Ovary (tissue), 3 donors: ENCODE measurements at regions not wholly inside any gene's neighbourhood (a gene's known extent, or its start where the extent isn't known, plus 50 kb on each side); places are given as distances from the start of the nearest gene placed in this dataset.

ENCODE experiments used
- POLR2A ChIP-seq: fragments of 450-650 bp; IDR thresholded peaks from one replicate; pipeline ENCODE4 v1.6.1; 2017; ENCODE audit warnings: antibody characterized with exemption, mild to moderate bottlenecking, moderate library complexity
- TF ChIP-seq, protein P1 (sequence below), 3 donors: fragments of 450-650 bp in 2 of 3; fragments of 200-600 bp in 1 of 3; IDR thresholded peaks; one replicate each; pipeline versions ENCODE4 v1.5.1 to v1.8.0; 2016 to 2022; ENCODE audit warnings: antibody characterized with exemption in 3 of 3, mild to moderate bottlenecking in 1 of 3
- donor health status: DM: no; HTN: no; CAD: no.

DNA sequence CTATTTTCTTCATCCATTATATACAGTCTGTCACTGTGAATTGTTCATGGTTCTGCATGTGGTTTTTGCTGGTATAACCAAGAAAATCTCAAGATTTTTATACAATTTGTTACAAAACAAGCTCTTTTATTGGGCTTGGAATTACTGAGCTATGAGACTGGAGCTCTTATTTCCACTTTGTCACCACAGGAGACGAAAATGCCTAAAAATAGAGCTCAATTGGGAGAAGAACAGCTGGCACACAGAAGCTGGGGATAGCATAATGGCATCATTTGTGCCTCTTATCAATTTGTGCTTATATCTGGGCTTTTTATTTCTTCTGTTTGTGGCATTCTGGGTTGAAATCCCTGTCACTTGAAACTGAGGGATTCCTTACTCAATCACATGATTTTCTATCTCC is 219.1 kb downstream of the CALCRL start:
- TF ChIP-seq POLR2A: no peak
- TF ChIP-seq, protein P1, sequence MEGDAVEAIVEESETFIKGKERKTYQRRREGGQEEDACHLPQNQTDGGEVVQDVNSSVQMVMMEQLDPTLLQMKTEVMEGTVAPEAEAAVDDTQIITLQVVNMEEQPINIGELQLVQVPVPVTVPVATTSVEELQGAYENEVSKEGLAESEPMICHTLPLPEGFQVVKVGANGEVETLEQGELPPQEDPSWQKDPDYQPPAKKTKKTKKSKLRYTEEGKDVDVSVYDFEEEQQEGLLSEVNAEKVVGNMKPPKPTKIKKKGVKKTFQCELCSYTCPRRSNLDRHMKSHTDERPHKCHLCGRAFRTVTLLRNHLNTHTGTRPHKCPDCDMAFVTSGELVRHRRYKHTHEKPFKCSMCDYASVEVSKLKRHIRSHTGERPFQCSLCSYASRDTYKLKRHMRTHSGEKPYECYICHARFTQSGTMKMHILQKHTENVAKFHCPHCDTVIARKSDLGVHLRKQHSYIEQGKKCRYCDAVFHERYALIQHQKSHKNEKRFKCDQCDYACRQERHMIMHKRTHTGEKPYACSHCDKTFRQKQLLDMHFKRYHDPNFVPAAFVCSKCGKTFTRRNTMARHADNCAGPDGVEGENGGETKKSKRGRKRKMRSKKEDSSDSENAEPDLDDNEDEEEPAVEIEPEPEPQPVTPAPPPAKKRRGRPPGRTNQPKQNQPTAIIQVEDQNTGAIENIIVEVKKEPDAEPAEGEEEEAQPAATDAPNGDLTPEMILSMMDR (IDR thresholded peaks at IDR 0.05): no peak
